ENCODE measurements at regions not wholly inside any gene's neighbourhood (a gene's known extent, or its start where the extent isn't known, plus 50 kb on each side); places are given as distances from the start of the nearest gene placed in this dataset.
A peak's percentile ranks its signal among the peaks of the same experiment; 100 is the strongest.

DNA sequence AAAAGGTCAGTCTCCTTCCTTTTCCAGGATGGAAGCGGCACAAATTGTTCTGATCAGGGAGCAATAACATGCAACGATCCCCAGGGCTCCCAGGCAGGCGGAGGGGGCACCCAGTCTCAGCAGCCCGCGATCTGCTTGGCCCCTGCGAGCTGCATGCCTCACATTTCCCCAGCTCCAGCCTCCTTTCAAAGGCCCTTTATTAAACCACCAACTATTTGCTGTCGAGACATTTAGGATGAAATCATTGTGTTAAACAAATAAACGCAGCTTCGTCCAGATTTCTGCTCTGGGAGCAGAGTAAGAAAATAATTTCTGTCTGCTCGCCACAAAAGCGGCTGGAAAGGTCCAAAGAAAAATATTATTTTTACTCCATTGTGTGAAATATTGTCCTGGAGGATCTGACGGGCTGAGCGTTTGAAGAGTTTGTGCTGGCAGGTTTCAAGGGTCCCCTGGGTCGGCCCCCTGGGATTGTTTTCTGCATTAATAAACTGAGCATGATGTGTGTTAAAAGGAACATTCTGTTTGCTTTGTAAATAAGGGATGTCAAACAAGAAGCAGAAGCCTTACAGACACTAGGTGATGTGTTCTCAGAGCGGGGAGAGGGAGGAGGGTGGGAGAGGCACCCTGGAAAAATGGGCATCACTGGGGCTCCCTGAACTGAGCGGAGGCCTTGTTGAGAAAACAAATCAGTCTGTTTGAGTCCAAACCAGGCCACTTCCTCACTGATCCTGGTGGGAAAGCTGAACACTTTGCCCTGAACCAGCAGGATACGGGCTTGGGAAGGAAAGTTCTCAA, 110.1 kb downstream of the FOXD1 start:
- H3K27ac ChIP-seq = peak overlapping the region; percentile 79 to 82
- H3K27me3 ChIP-seq = no peaks in the 10 kb centered on the region

DNA sequence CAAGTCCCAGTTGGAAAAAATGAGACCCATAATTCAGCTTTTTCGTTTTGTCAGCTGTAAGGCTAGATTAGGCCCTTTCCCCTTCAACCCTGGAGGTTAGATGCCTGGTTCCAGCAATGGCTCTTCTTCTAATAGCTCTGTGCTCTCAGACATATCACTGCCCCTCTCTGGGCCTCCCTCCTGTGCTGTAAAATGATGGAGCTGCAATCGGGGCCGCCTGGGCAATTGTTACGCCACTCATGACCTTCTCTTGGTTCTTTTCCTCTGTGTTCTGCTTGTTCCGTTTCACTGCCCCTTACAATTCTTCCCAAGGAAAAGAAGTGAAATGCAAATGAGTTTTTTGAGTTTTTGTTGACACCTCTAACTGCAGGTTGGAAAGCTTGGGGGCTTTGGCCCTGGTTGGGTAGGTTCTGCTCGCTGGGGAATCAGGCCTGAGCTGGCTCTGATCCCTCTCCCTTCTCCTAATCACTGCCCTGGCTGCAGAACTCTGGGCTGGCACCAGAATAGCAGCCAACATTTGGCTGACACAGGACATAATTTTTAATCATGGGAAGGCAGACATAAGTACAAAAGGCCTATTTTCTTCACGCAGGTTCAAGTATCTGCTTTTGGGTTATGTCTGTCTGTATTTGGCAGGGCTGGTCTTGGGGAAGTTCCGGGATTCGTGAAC, 110.9 kb downstream of the FOXD1 start:
- H3K9me3 ChIP-seq = no peaks in the 10 kb centered on the region
- DNase-seq (ENCODE audit: low spot score in 2 of 2) = no peak
- TF ChIP-seq, protein P1, sequence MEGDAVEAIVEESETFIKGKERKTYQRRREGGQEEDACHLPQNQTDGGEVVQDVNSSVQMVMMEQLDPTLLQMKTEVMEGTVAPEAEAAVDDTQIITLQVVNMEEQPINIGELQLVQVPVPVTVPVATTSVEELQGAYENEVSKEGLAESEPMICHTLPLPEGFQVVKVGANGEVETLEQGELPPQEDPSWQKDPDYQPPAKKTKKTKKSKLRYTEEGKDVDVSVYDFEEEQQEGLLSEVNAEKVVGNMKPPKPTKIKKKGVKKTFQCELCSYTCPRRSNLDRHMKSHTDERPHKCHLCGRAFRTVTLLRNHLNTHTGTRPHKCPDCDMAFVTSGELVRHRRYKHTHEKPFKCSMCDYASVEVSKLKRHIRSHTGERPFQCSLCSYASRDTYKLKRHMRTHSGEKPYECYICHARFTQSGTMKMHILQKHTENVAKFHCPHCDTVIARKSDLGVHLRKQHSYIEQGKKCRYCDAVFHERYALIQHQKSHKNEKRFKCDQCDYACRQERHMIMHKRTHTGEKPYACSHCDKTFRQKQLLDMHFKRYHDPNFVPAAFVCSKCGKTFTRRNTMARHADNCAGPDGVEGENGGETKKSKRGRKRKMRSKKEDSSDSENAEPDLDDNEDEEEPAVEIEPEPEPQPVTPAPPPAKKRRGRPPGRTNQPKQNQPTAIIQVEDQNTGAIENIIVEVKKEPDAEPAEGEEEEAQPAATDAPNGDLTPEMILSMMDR (IDR thresholded peaks at IDR 0.05) = no peak
- no peaks in the 10 kb centered on the region for H3K36me3 ChIP-seq
- peak overlapping the region in 1 of 2 donors; percentile 27 for H3K4me3 ChIP-seq
- no peaks in the 10 kb centered on the region for H3K27me3 ChIP-seq
- peak overlapping the region; percentile 79 to 82 for H3K27ac ChIP-seq
- intact Hi-C loops (cut with DNase I) = loop anchor here (1.0 to 5.0 kb wide), 2 partner anchors 35 to 121 kb away; no protein-coding TSS in a partner anchor
- peaks cover 11 to 22% of the 10 kb centered on the region in 2 donors for H3K4me1 ChIP-seq

More for the DNA sequence above, 110.1 kb downstream of the FOXD1 start:
- Histone ChIP-seq H3K4me3 (peak overlapping the region in 1 of 2 donors; percentile 27), H3K36me3 (no peaks in the 10 kb centered on the region), H3K9me3 (no peaks in the 10 kb centered on the region), H3K4me1 (peaks cover 11 to 22% of the 10 kb centered on the region in 2 donors)
- intact Hi-C loops (cut with DNase I) = loop anchor here (1.0 to 5.0 kb wide), 2 partner anchors 36 to 122 kb away; no protein-coding TSS in a partner anchor
- TF ChIP-seq, protein P1 (IDR thresholded peaks at IDR 0.05) = no peak
- DNase-seq (ENCODE audit: low spot score in 2 of 2) = no peak

DNA sequence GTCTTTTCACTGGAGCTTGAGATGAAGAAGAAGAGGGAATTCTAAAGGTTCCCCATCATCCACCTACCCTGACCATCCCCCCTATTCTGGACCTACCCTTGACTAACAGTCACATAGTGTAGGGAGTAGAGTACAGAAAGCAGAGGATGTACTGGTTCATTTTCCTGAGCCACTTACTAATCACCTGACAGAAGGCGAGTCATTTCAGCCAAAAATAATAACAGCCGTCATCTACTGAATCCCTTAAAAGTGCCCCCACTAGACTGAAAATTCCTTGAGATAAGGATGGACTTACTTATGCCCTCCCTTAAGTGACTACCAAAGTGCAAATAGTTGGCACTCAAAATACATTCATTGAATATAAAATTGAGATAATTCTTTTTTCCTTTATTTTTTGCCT, 112.2 kb downstream of the FOXD1 start:
- Histone ChIP-seq H3K9me3 (peaks cover 0 to 8% of the 10 kb centered on the region in 2 donors), H3K27ac (peak overlapping the region; percentile 79 to 82), H3K4me3 (no peak overlapping the region), H3K27me3 (no peaks in the 10 kb centered on the region), H3K4me1 (peaks cover 11 to 22% of the 10 kb centered on the region in 2 donors), H3K36me3 (no peaks in the 10 kb centered on the region)
- DNase-seq (ENCODE audit: low spot score in 2 of 2) = no peak
- TF ChIP-seq, protein P1 (IDR thresholded peaks at IDR 0.05) = no peak
- intact Hi-C loops (cut with DNase I) = loop anchor here (5.0 kb wide), 1 partner anchor 34 kb away; no protein-coding TSS in a partner anchor

DNA sequence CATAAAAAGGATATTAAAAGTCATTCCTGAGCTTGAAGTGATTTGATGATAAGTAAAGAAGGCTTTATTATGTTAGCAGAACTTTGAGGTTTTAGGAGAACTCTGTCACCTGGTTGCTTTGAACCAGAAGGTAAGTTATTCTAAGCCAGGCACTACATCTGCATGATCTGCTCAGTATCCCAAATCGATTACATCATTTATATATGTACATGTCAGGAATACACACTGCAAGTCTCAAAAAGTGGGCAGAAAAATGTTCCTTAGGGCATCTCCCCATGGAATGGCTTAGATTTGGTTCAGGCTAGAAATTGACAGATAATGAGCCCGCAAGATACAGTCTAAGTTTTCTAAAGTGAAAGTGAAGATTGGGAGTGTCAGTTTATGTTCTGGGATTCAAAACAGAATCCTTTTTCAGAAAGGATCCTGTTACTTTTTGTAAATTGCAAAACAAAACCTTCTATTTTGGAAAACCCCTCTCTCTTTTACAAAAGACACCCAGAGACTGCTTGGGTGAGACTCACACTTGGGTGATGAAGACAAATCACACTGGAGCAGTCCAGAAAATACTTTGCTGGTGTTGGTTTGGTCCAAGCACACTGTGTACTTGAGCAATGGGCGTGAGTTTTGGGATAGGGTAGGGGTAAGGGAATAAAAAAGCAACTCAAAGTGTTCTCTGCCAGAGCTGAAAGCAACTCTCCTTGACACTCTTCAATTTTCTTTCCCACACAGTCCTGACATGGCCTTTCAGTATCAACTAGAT, 114.5 kb downstream of the FOXD1 start:
- Histone ChIP-seq H3K4me3 (no peak overlapping the region), H3K4me1 (peaks cover 11 to 22% of the 10 kb centered on the region in 2 donors), H3K9me3 (peaks cover 0 to 20% of the 10 kb centered on the region in 2 donors), H3K36me3 (no peaks in the 10 kb centered on the region), H3K27me3 (no peaks in the 10 kb centered on the region), H3K27ac (peak overlapping the region; percentile 3 to 20)
- no peak for DNase-seq (ENCODE audit: low spot score in 2 of 2)
- intact Hi-C loops (cut with DNase I) = no loop called here
- TF ChIP-seq, protein P1 (IDR thresholded peaks at IDR 0.05) = no peak

DNA sequence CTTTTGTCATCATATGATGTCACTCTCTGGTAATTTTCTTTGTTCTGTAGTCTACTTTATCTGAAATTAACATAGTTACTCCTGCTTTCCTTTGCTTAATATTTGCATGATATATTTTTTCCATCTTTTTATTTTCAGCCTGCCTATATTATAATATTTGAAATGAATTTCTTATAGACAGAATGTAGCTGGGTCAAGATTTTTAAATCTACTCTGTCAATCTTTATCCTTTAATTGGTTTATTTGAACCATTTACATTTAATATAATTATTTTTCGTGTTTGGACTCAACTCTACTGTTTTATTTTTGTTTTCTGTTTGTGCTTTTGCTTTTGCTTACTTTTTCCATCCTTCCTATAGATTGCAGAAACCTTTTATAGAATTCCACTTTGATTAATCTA, 118.0 kb downstream of the FOXD1 start:
- Histone ChIP-seq H3K4me1 (peaks cover 0 to 8% of the 10 kb centered on the region in 2 donors), H3K27me3 (no peaks in the 10 kb centered on the region), H3K36me3 (no peaks in the 10 kb centered on the region), H3K4me3 (no peak overlapping the region), H3K9me3 (peaks cover 0 to 20% of the 10 kb centered on the region in 2 donors), H3K27ac (no peak overlapping the region)
- TF ChIP-seq, protein P1 (IDR thresholded peaks at IDR 0.05) = no peak
- intact Hi-C loops (cut with DNase I) = no loop called here
- no peak for DNase-seq (ENCODE audit: low spot score in 2 of 2)
